Duodenal mucosa (tissue), 2 donors: ENCODE measurements at regions not wholly inside any gene's neighbourhood (a gene's known extent, or its start where the extent isn't known, plus 50 kb on each side); places are given as distances from the start of the nearest gene placed in this dataset.

Source experiments
- H3K27ac ChIP-seq: one replicate; pipeline ENCODE4 v1.7.0; 2013; ENCODE audit warnings: low read depth, low read length
- H3K27me3 ChIP-seq, 2 donors: one replicate each; pipeline ENCODE4 v1.7.0; 2013; ENCODE audit warnings: low read length in 2 of 2, control low read depth in 1 of 2; ENCODE audit not compliant: insufficient read depth in 2 of 2, control insufficient read depth in 1 of 2
- H3K36me3 ChIP-seq, 2 donors: one replicate each; pipeline ENCODE4 v1.7.0; 2013; ENCODE audit warnings: low read length in 2 of 2, control low read depth in 1 of 2; ENCODE audit not compliant: insufficient read depth in 2 of 2, control insufficient read depth in 1 of 2
- H3K4me1 ChIP-seq, 2 donors: one replicate each; pipeline ENCODE4 v1.7.0; 2013; ENCODE audit warnings: low read length in 2 of 2, control low read depth in 1 of 2; ENCODE audit not compliant: insufficient read depth in 2 of 2, control insufficient read depth in 1 of 2
- H3K4me3 ChIP-seq, 2 donors: one replicate each; pipeline ENCODE4 v1.7.0; 2013; ENCODE audit warnings: low read length in 2 of 2, low read depth in 1 of 2
- H3K9ac ChIP-seq, 2 donors: one replicate each; pipeline ENCODE4 v1.7.0; 2013; ENCODE audit warnings: low read length in 2 of 2, low read depth in 1 of 2
- H3K9me3 ChIP-seq, 2 donors: one replicate each; pipeline ENCODE4 v1.7.0; 2013; ENCODE audit warnings: low read length in 2 of 2, control low read depth in 1 of 2; ENCODE audit not compliant: control insufficient read depth in 1 of 2

DNA sequence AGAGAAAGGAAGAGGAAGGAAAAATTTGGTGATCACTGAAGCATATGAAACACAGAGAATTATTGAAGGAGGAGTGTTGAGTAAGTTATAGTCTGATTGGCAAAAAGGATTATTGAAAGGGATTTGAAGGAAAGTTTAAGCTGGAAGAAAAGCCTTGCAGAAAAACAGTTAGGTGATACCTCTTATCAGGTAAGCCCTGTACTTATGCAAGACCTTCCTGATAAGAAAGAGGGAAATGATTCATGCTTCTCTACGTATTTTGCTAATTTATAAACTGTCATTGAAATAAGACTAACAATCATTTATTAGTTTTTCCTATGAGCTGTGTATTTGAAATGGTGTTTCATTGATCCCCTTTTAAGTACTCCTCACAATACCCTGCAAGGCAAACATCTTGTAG, 793.9 kb upstream of the NRXN1 start:
- H3K9me3 ChIP-seq: no peaks in the 10 kb centered on the region
- no peak overlapping the region for H3K9ac ChIP-seq
- no peaks in the 10 kb centered on the region for H3K4me1 ChIP-seq
- no peak overlapping the region for H3K27ac ChIP-seq
- no peak overlapping the region for H3K4me3 ChIP-seq
- no peaks in the 10 kb centered on the region for H3K36me3 ChIP-seq
- no peaks in the 10 kb centered on the region for H3K27me3 ChIP-seq

DNA sequence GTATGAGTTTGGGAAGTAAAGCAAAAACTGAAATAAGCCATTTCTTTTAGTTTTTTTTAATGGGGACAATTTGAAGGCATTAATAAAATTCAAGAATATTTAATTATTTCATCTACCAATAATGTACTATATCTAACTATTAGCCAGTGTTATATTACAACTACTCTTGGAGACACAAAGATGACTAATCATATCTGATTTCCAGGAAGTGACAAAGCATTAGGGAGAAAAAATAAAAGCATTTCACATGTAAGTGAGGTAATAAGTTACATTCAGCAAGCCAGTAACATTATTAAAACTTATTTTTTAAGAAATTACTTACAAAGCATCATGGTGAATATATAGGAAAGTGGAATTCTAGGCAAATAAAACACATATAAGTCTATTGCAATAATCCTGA, 781.3 kb upstream of the NRXN1 start:
- Histone ChIP-seq H3K9ac (no peak overlapping the region), H3K9me3 (no peaks in the 10 kb centered on the region), H3K27me3 (no peaks in the 10 kb centered on the region), H3K27ac (no peak overlapping the region), H3K4me3 (no peak overlapping the region), H3K36me3 (no peaks in the 10 kb centered on the region), H3K4me1 (no peaks in the 10 kb centered on the region)

DNA sequence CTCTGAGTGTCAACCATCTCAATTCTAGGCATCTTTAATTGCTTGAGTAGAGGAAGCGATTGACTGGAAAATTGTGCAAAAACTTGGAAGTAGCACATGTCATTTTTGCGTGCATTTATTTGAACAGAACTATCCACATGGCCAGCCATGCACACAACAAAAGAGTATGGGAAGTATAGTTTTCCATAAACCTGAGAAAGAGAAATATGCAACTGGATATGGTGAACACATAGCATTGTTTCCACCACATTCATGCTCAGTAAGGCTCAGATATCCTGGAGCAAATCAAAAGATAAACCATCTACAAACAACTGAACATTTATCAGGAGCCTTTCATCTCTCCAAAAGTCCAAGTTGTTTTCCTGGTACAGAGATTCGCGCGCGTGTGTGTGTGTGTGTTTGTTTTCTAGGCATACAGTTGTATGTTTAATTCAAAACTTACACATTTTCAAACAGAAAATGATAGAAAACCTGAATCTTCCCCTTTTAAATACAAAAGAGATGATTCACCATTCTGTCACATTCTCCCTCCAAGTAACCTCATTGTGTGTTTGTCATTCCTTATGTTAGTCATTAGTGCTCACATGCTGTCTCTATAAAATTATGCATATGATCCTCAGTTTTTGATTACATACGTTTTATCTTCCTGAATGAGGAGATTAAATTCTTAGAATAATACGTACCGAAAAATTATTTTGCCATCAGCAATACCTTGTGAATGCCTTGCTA, 780.4 kb upstream of the NRXN1 start:
- Histone ChIP-seq H3K4me3 (no peak overlapping the region), H3K36me3 (no peaks in the 10 kb centered on the region), H3K9me3 (no peaks in the 10 kb centered on the region), H3K27me3 (no peaks in the 10 kb centered on the region), H3K4me1 (no peaks in the 10 kb centered on the region), H3K9ac (no peak overlapping the region), H3K27ac (no peak overlapping the region)

DNA sequence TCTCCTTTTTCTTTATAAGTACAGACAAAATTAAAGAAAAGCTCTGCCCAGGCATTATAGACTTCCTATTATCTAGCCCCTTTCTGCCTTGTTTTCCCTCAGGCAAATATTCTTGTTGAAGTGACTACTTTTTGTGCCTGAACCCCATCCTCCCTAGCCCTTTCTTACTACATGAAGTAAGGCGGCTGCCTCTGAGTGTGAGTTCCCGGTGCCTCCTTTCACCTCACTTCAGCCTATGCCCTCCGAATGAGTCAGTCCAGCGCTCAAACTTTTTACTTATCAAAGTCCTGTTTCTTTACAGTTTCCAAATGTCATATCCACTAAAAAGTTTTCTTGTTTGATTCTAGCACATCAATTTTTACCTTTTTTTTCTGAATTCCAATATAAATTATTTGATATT, 778.3 kb upstream of the NRXN1 start:
- no peak overlapping the region for H3K4me3 ChIP-seq
- no peaks in the 10 kb centered on the region for H3K4me1 ChIP-seq
- H3K27me3 ChIP-seq: no peaks in the 10 kb centered on the region
- H3K27ac ChIP-seq: no peak overlapping the region
- no peak overlapping the region for H3K9ac ChIP-seq
- no peaks in the 10 kb centered on the region for H3K36me3 ChIP-seq
- H3K9me3 ChIP-seq: no peaks in the 10 kb centered on the region

DNA sequence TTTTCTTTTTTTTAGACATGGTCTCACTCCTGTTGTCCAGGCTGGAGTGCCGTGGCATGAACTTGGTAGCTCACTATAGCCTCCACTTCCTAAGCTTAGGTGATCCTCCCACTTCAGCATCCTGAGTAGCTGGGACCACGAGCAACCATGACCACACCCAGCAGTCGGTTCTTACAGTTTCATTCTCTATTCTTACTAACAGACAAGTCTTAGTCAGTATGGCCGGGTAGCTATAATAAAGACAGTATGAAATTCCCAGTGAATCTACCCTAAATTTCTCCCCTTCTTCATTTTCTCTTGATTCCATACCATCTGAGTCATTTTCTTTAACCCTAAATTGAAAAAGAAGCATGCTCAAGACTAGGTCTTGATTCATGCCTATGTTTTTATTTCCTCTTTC, 775.3 kb upstream of the NRXN1 start:
- H3K27ac ChIP-seq: no peak overlapping the region

DNA sequence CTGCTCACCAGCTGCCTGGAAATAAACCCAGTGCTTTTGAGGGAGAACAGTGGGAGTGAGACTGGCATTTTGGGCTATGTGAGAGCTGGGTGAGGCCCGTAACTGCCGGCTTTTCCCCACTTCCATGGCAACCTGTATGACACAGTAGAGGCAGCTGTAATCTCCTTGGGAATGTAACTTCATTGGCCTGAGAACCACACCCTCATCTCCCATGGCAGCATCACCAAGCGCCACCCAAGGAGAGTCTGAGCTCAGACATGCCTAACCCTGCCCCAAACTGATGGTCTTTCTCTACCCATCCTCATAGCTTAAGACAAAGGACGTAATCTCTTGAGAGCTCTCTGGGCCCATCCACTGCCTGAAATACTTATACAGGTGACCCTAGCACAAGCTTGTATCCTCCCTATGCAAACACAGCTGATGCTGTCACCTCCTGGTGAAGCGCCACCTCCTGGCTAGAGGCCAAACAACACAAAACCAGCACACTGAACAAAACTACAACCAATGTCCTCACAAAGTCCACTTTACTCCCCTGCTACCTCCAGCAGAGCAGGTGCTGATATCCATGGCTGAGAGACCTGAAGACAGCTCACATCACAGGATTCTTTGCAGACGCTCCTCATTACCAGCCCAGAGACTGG, 763.4 kb upstream of the NRXN1 start:
- Histone ChIP-seq H3K4me1 (no peaks in the 10 kb centered on the region), H3K9me3 (peaks cover 10 to 14% of the 10 kb centered on the region in 2 donors), H3K9ac (no peak overlapping the region), H3K27ac (no peak overlapping the region), H3K27me3 (no peaks in the 10 kb centered on the region), H3K4me3 (no peak overlapping the region), H3K36me3 (no peaks in the 10 kb centered on the region)

More for the DNA sequence above, 775.3 kb upstream of the NRXN1 start:
- H3K4me1 ChIP-seq: no peaks in the 10 kb centered on the region
- H3K4me3 ChIP-seq: no peak overlapping the region
- no peaks in the 10 kb centered on the region for H3K36me3 ChIP-seq
- H3K9me3 ChIP-seq: no peaks in the 10 kb centered on the region
- no peak overlapping the region for H3K9ac ChIP-seq
- no peaks in the 10 kb centered on the region for H3K27me3 ChIP-seq

DNA sequence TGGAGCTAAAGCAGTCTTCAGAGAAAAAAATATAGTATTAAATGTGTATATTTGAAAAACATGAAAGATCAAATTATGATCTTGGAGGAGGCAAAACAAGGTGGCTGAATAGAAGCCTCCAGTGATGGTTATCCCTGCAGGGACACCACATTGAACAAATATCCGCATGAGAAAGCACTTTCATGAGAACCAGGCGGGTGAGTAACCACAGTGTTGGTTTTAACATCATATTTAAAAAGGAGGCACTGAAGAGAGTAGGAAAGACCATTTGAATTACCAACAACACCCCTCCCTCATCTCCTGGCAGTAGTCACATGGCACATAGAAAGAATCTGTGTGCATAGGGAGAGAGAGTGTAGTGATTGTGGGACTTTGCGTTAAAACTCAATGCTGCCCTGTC, 759.6 kb upstream of the NRXN1 start:
- Histone ChIP-seq H3K4me1 (no peaks in the 10 kb centered on the region), H3K27ac (no peak overlapping the region), H3K4me3 (no peak overlapping the region), H3K36me3 (no peaks in the 10 kb centered on the region), H3K9ac (no peak overlapping the region), H3K9me3 (peaks cover 4 to 11% of the 10 kb centered on the region in 2 donors), H3K27me3 (no peaks in the 10 kb centered on the region)

DNA sequence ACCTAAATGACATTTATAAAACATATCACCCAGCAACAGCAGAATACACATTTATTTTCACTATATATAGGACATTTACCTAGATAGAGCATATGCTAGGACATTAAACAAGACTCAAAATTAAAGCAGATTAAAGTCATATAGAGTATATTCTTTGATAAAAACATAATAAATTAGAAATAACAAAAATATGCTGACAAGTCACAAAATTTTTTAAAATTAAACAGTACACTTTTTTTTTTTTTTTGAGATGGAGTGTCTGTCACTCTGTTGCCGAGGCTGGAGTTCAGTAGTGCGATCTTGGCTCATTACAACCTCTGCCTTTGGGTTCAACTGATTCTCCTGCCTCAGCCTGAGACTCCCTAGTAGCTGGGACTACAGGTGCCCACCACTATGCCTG, 758.9 kb upstream of the NRXN1 start:
- Histone ChIP-seq H3K27ac (no peak overlapping the region), H3K4me3 (no peak overlapping the region), H3K4me1 (no peaks in the 10 kb centered on the region), H3K27me3 (no peaks in the 10 kb centered on the region), H3K36me3 (no peaks in the 10 kb centered on the region), H3K9ac (no peak overlapping the region), H3K9me3 (peaks cover 4 to 11% of the 10 kb centered on the region in 2 donors)

DNA sequence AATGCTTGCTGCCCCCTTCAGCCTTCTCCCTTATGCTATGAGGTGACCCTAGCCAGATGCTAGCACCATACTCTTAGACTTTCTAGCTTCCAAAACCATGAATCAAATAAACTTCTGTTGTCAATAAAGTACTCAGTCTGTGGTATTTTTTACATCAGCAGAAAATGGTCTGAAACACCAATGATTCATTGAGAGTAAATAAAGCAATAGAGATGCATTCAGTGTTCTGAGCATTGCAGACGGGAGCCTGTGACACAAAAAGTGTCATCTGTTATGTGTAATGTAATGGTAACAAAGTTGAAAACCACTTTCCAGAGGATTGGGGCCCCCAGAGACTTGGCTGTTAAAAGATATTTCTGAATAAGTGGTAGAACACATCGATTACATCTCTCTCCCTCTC, 758.0 kb upstream of the NRXN1 start:
- no peak overlapping the region for H3K4me3 ChIP-seq

DNA sequence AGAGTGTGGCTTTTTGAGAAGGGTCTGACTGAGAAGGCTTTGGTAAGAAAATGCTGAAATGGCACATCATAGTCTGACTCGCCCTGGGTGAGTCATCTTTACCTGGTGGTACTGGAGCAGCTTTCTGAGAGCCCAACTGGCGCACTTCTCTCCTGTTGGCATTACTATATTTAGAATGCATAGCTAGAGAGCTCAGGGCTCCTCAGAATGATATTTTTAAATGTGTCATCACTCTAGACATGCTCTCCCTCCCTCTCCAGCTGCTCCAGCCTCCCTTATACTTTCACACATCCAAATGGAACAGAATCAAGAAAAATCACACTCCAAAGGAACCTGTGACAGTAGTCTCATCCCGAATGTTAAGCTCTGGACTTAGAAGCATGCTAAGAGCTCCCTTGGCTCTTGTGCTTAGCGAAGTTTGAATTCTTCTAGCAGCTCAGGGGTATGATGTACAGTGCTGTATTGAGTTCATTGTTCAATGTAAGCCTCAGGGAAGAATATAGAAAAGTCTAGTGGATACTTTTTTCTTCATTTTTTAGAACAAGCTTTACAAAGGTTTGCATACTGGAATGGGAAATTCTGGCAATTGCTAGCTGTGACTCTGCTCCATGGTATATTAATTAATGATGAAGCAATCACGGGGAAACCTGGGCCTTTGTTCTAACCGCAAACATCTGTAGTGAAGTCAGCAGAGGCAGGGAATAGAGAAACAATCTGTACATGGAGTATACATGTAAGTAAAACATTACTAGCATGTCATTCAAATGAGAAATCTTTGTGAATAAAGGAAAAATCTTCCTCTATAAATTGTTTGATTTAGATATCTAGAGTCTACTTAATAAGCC, 751.2 kb upstream of the NRXN1 start:
- H3K9me3 ChIP-seq: no peaks in the 10 kb centered on the region
- H3K4me1 ChIP-seq: no peaks in the 10 kb centered on the region
- no peaks in the 10 kb centered on the region for H3K27me3 ChIP-seq
- no peak overlapping the region for H3K27ac ChIP-seq
- H3K36me3 ChIP-seq: no peaks in the 10 kb centered on the region
- no peak overlapping the region for H3K4me3 ChIP-seq
- no peak overlapping the region for H3K9ac ChIP-seq

More for the DNA sequence above, 758.0 kb upstream of the NRXN1 start:
- Histone ChIP-seq H3K27ac (no peak overlapping the region), H3K27me3 (no peaks in the 10 kb centered on the region), H3K36me3 (no peaks in the 10 kb centered on the region), H3K9ac (no peak overlapping the region), H3K9me3 (peaks cover 0 to 6% of the 10 kb centered on the region in 2 donors), H3K4me1 (no peaks in the 10 kb centered on the region)
